ENCODE measurements at regions not wholly inside any gene's neighbourhood (a gene's known extent, or its start where the extent isn't known, plus 50 kb on each side); places are given as distances from the start of the nearest gene placed in this dataset.

GRCh38 chr4:74539044-74539790, 94.3 kb downstream of the AREG start:
- H3K9ac ChIP-seq (ENCODE audit: low read depth, low read length, poor library complexity, severe bottlenecking): no peak overlapping the region
- H3K4me1 ChIP-seq (ENCODE audit: insufficient read depth, low read length, poor library complexity, severe bottlenecking): peaks cover 9% of the 10 kb centered on the region
- no peaks in the 10 kb centered on the region for H3K9me3 ChIP-seq (ENCODE audit: insufficient read depth, low read depth, low read length)
- no peaks in the 10 kb centered on the region for H3K36me3 ChIP-seq (ENCODE audit: insufficient read depth, low read length)
- no peaks in the 10 kb centered on the region for H3F3A ChIP-seq (ENCODE audit: low read depth)
- no peaks in the 10 kb centered on the region for H3K79me2 ChIP-seq (ENCODE audit: insufficient read depth, low read length)
- TF ChIP-seq, protein P1, sequence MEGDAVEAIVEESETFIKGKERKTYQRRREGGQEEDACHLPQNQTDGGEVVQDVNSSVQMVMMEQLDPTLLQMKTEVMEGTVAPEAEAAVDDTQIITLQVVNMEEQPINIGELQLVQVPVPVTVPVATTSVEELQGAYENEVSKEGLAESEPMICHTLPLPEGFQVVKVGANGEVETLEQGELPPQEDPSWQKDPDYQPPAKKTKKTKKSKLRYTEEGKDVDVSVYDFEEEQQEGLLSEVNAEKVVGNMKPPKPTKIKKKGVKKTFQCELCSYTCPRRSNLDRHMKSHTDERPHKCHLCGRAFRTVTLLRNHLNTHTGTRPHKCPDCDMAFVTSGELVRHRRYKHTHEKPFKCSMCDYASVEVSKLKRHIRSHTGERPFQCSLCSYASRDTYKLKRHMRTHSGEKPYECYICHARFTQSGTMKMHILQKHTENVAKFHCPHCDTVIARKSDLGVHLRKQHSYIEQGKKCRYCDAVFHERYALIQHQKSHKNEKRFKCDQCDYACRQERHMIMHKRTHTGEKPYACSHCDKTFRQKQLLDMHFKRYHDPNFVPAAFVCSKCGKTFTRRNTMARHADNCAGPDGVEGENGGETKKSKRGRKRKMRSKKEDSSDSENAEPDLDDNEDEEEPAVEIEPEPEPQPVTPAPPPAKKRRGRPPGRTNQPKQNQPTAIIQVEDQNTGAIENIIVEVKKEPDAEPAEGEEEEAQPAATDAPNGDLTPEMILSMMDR (conservative IDR thresholded peaks at IDR 0.05; ENCODE audit: low read length): no peak
- TF ChIP-seq EZH2phosphoT487 (IDR thresholded peaks at IDR 0.05; ENCODE audit: borderline replicate concordance): no peak
- no peak overlapping the region for H3K4me2 ChIP-seq (ENCODE audit: low read depth, low read length, poor library complexity, severe bottlenecking)
- H3K4me3 ChIP-seq (ENCODE audit: low read length, poor library complexity, severe bottlenecking): no peak overlapping the region
- H4K20me1 ChIP-seq (ENCODE audit: insufficient read depth, low read length, poor library complexity, severe bottlenecking): no peaks in the 10 kb centered on the region
- H2AFZ ChIP-seq (ENCODE audit: low read length): no peak overlapping the region
- no peaks in the 10 kb centered on the region for H3K9me2 ChIP-seq (replicated peaks; ENCODE audit: low read depth, low read length)
- H3K27me3 ChIP-seq (ENCODE audit: insufficient read depth, low read length, poor library complexity, severe bottlenecking): no peaks in the 10 kb centered on the region

- Histone ChIP-seq H3K9me3 (ENCODE audit: insufficient read depth, low read depth, low read length) (no peaks in the 10 kb centered on the region), H3K4me1 (ENCODE audit: insufficient read depth, low read length, poor library complexity, severe bottlenecking) (peaks cover 9% of the 10 kb centered on the region), H3K9me2 (replicated peaks; ENCODE audit: low read depth, low read length) (no peaks in the 10 kb centered on the region), H3K27me3 (ENCODE audit: insufficient read depth, low read length, poor library complexity, severe bottlenecking) (no peaks in the 10 kb centered on the region), H3K36me3 (ENCODE audit: insufficient read depth, low read length) (no peaks in the 10 kb centered on the region), H3K4me2 (ENCODE audit: low read depth, low read length, poor library complexity, severe bottlenecking) (no peak overlapping the region), H3K9ac (ENCODE audit: low read depth, low read length, poor library complexity, severe bottlenecking) (no peak overlapping the region), H4K20me1 (ENCODE audit: insufficient read depth, low read length, poor library complexity, severe bottlenecking) (no peaks in the 10 kb centered on the region), H2AFZ (ENCODE audit: low read length) (no peak overlapping the region), H3F3A (ENCODE audit: low read depth) (no peaks in the 10 kb centered on the region), H3K79me2 (ENCODE audit: insufficient read depth, low read length) (no peaks in the 10 kb centered on the region), H3K4me3 (ENCODE audit: low read length, poor library complexity, severe bottlenecking) (no peak overlapping the region)
- no peak for TF ChIP-seq EZH2phosphoT487 (IDR thresholded peaks at IDR 0.05; ENCODE audit: borderline replicate concordance)
- TF ChIP-seq, protein P1 (conservative IDR thresholded peaks at IDR 0.05; ENCODE audit: low read length): no peak
These were observed 95.3 kb downstream of the AREG start for GRCh38 chr4:74540193-74540592.

- H3K4me3 ChIP-seq (ENCODE audit: low read length, poor library complexity, severe bottlenecking): no peak overlapping the region
- H3K4me2 ChIP-seq (ENCODE audit: low read depth, low read length, poor library complexity, severe bottlenecking): no peak overlapping the region
- TF ChIP-seq, protein P1 (conservative IDR thresholded peaks at IDR 0.05; ENCODE audit: low read length): no peak
- no peak for TF ChIP-seq EZH2phosphoT487 (IDR thresholded peaks at IDR 0.05; ENCODE audit: borderline replicate concordance)
- no peaks in the 10 kb centered on the region for H3K79me2 ChIP-seq (ENCODE audit: insufficient read depth, low read length)
- H3K9me2 ChIP-seq (replicated peaks; ENCODE audit: low read depth, low read length): no peaks in the 10 kb centered on the region
- H3K9ac ChIP-seq (ENCODE audit: low read depth, low read length, poor library complexity, severe bottlenecking): no peak overlapping the region
- peaks cover 9% of the 10 kb centered on the region for H3K4me1 ChIP-seq (ENCODE audit: insufficient read depth, low read length, poor library complexity, severe bottlenecking)
- no peaks in the 10 kb centered on the region for H3K9me3 ChIP-seq (ENCODE audit: insufficient read depth, low read depth, low read length)
- no peaks in the 10 kb centered on the region for H3K27me3 ChIP-seq (ENCODE audit: insufficient read depth, low read length, poor library complexity, severe bottlenecking)
- no peak overlapping the region for H2AFZ ChIP-seq (ENCODE audit: low read length)
- H3K36me3 ChIP-seq (ENCODE audit: insufficient read depth, low read length): no peaks in the 10 kb centered on the region
- H4K20me1 ChIP-seq (ENCODE audit: insufficient read depth, low read length, poor library complexity, severe bottlenecking): no peaks in the 10 kb centered on the region
- H3F3A ChIP-seq (ENCODE audit: low read depth): no peaks in the 10 kb centered on the region
These were observed 96.7 kb downstream of the AREG start for GRCh38 chr4:74541667-74542066.

Data from Loucy (cell line).